ENCODE measurements at regions not wholly inside any gene's neighbourhood (a gene's known extent, or its start where the extent isn't known, plus 50 kb on each side); places are given as distances from the start of the nearest gene placed in this dataset.

GRCh38 chr12:127536833-127537428 lies 730.0 kb upstream of the TMEM132C start:
- no peak for TF ChIP-seq GATA2 (IDR thresholded peaks at IDR 0.05; ENCODE audit: low read depth, low read length)
- no peak for TF ChIP-seq GATA3 (IDR thresholded peaks at IDR 0.05; ENCODE audit: low read depth, low read length)

Measured in SH-SY5Y (cell line).